Loucy (cell line): ENCODE measurements at regions not wholly inside any gene's neighbourhood (a gene's known extent, or its start where the extent isn't known, plus 50 kb on each side); places are given as distances from the start of the nearest gene placed in this dataset.

Experiments
- CTCF ChIP-seq: fragments of 200-600 bp; sonication (generic); conservative IDR thresholded peaks from 2 replicates; pipeline ENCODE4 v1.5.1; 2014; ENCODE audit warnings: mild to moderate bottlenecking, antibody characterized with exemption, low read length
- EZH2phosphoT487 ChIP-seq: fragments of 200-600 bp; IDR thresholded peaks from 2 replicates; pipeline ENCODE4 v1.6.1; 2018; ENCODE audit warnings: antibody characterized with exemption, mild to moderate bottlenecking, moderate library complexity, borderline replicate concordance

GRCh38 chr10:128867819-128868218 is 599.2 kb upstream of the MGMT start:
- TF ChIP-seq CTCF, result no peak
- TF ChIP-seq EZH2phosphoT487, result no peak
